HG02588 (cell line): ENCODE measurements at regions not wholly inside any gene's neighbourhood (a gene's known extent, or its start where the extent isn't known, plus 50 kb on each side); places are given as distances from the start of the nearest gene placed in this dataset.

Source experiments
- ATAC-seq: cut with Tn5 transposase; IDR thresholded peaks from one replicate; pipeline ENCODE4 v1.9.1; 2021; ENCODE audit warnings: mild to moderate bottlenecking, moderate library complexity; ENCODE audit not compliant: unreplicated experiment

DNA sequence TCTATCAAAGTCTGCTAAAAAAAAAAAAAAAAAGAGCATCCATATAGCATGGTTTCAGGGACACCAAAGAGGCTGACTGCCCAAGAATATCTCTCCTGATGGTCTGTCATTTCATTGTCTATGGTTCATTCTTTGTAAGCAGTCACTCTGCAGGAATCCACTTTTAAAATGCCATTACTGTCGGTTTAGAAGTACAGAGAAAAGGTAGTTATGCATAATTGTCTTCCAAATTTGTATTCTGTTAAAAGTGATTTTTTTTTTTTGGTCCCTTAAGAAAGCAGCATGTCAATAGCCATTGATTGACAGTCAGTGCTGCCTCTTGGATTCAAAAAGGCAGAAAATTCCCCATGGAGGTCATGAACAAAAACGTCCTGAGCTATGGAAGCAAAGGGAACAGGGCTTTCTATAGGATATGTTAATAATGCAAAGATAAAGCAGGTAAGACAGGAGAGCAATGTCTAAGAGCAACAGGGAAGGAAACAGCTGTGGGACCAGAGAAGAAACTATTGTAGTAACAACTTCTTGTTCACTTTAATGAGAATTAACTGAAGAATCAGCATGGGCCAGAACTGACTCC, 245.8 kb downstream of the TMX3 start:
- ATAC-seq = no peak

DNA sequence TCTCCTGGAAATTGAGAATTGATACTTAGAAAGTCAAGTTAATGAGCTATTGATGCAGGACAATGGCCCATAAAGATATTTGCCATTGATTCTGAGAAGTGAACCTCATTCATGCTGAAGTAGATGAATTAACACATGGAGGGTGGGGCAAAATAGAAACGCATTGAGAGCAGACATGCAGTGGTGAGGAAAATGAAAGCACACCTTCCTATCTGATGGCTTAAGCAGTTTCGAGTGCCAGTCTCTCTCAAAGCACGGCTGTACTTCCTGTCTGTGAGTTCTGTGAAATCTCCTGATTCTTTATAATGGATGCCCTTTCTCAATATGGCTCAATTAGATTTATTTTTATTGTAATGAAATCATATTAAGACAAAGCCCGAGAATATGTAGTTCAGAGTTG, 247.0 kb downstream of the TMX3 start:
- no peak for ATAC-seq

- no peak for ATAC-seq
Observed at GRCh38 chr18:68467329-68467728, 247.6 kb downstream of the TMX3 start.

DNA sequence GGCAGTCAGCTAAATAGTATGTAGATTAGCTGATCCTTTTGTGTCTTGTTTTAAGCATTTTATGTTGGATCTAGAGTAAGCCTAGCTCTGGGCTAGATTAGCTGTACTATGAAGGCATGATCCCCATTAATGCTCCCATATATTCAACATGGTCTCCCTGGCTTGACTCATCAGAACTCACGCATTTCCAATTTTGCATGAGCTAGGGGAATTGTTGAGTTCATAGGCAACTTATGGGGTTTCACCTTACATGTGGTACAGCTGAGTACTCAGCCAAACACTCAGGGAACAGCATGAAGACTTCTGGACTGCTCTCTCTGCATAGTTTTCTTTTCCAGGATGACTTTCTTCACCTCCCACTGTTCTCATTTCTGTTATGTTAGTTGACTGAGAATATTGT, 248.2 kb downstream of the TMX3 start:
- no peak for ATAC-seq

GRCh38 chr18:68462766-68463165, 252.1 kb downstream of the TMX3 start:
- ATAC-seq = no peak

DNA sequence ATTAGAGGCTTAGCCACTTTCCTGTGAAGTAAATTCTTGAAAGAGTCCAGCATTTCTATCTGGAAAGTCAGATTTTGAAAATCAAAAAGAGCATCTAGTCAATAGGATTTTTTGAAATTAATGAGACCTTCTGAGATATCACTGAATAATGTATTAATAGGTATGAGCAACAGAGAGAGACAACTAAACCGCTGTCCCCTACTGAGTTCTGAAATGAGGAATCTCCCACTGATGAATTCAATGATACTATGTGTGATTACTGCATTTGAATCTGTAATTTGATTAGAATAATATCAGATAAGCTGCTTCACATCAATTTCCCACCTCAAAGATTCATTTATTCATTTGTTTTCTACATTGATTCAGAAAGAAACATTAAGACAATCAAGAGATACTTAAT, 252.8 kb downstream of the TMX3 start:
- no peak for ATAC-seq

GRCh38 chr18:68461481-68462018, 253.4 kb downstream of the TMX3 start:
- no peak for ATAC-seq

DNA sequence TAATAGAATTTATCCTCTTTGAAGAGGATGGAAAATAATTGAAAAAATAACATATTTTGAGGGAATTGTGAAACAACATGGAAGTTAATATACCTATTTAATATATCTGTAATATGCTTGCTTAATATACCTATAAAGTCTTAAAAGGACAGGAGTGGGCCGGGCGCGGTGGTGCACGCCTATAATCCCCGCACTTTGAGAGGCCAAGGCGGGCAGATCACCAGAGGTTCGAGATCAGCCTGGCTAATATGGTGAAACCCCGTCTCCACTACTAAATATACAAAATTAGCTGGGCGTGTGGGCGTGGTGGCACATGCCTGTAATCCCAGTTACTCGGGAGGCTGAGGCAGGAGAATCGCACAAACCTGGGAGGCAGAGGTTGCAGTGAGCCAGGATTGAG, 254.9 kb downstream of the TMX3 start:
- no peak for ATAC-seq

DNA sequence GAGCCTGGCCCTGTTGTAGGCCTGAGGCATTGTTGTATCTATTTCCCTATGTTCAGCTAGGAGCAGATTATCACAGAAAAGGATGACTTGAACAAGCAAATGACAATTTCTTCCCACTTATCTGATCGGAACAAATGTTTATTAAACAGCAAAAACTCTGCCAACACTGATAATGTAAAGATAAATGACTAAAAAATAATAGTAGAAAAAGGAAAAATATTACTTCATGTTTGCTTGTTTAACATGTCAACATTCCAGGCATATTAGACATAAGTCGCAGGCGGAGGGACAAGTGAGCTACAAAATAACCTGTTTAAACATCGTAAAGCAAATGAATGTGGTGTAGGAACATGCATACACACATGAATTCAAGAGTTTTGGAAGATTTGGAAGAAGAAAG, 257.9 kb downstream of the TMX3 start:
- no peak for ATAC-seq

- ATAC-seq = no peak
Observed at GRCh38 chr18:68455229-68455603, 259.7 kb downstream of the TMX3 start.

GRCh38 chr18:68454511-68455228, 260.2 kb downstream of the TMX3 start:
- ATAC-seq = no peak

DNA sequence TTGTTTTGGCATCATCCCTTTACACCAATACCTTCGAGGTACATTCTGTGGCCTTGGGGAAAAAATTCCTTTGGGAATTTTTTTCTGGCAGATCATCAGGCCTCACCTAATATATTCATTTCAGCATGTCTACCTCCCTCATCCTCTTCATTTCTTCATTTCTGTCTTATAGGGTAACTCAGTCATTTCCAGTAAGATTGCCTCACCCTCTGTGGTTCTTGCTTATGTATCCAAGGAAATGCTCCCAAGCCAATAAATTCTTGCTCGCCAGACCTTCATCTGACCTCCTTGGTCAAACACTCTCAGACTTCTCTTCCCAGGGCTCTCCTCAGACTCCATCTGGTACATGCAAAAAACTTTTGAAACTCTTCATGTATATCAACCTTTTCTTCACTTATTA, 265.6 kb downstream of the TMX3 start:
- ATAC-seq = no peak

- ATAC-seq = no peak
Observed at GRCh38 chr18:68448736-68449135, 266.2 kb downstream of the TMX3 start.

- ATAC-seq = no peak
Observed at GRCh38 chr18:68447286-68447685, 267.6 kb downstream of the TMX3 start.

DNA sequence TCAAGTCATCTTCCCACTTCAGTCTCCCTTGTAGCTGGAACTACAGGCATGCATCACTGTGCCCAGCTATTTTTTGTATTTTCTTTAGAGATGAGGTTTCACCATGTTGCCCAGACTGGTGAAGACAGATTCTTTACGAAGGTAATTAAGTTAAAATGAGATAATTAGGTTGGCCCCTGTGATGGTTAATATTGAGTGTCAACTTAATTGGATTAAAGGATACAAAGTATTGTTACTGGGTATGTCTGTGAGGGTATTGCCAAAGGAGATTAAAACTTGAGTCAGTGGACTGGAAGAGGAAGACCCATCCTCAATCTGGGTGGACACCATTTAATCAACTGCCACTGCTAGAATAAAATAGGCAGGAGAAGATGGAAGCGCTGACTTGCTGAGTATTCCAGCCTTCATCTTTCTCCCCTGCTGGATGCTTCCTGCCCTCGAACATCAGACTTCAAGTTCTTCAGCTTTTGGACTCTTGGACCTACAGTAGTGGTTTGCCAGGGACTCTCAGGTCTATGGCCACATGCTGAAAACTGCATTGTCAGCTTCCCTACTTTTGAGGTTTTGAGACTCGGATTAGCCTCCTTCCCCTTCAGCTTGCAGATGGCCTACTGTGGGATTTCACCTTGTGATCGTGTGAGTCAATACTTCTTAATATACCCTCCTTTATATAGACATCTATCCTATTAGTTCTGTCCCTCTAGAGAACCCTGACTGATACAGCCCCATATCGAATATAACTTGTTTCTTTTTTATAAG, 269.1 kb downstream of the TMX3 start:
- ATAC-seq = no peak

DNA sequence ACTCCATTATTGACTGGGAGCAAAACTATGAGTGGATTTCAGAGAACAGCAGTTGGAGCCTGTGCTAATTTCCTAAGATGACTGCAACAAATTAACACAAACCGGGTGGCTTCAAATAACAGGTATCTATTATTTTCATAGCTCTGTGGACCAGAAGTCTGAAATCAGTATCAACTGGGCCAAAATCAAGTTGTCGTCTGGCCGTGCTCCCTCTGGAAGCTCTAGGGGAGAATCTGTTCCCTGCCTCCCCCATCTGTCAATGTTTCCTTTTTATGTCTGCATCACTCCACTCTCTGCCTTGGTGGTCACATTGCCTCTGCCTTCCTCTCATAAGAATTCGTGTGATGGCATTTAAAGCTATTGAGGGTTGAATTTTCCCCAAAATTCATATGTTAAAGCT, 269.8 kb downstream of the TMX3 start:
- ATAC-seq = no peak

DNA sequence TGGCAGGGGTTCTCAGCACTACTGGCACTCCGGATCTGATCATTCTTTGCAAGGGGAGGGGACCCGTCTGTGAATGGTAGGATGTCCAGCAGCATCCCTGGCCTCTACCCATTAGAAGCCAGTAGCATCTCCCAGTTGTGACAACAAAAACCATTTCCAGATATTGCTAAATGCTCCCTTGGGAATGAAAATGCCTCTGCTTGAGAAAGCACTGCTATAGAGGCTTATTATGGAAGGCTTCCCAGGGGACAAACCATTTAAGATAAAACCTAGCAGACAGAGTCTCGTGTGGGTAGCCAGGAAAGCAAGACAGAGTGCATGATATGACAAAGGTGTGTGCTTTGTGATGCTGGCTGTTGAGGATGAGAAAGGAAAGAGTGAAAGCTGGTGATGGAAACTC, 273.7 kb downstream of the TMX3 start:
- ATAC-seq = no peak

DNA sequence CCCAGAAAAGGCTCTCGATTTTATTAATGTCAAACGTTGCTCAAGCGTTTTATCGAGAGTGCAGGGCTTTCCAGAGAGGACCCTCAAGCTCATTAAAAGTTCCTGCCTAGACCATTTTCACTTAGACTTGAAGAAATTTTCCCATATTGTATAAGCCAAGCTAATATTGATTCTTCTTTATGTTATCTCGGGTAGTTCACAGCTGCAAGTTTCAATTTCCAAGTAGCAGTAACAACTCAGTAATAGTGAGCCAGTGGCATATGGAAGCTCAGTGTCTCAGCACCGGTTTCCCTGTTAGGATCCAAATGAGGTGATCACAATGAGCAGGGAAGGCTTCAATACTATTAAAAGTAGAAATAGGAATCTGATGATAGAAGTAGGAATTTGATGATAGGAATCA, 274.5 kb downstream of the TMX3 start:
- ATAC-seq = no peak

- ATAC-seq = no peak
Observed at GRCh38 chr18:68439642-68440041, 275.3 kb downstream of the TMX3 start.

GRCh38 chr18:68438983-68439382, 275.9 kb downstream of the TMX3 start:
- ATAC-seq = no peak

GRCh38 chr18:68438536-68438935, 276.4 kb downstream of the TMX3 start:
- no peak for ATAC-seq

DNA sequence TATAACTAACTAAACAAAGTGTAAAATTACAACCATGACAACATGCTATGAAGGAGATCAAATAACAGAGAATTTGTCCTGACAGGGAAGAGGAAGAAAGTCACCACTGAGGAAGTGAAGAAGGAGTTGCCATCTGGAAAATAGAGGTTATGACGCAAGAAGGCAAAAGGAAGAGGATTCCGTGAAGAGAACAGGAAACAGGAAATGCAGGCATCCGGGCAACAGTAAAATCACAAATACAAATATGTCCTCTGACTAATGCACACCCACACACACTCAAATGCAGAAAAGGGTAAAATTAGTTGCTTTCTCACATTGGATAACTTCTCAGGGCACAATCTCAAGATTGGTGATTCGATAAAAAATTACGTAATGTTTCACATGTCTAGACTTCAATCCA, 278.4 kb downstream of the TMX3 start:
- no peak for ATAC-seq
